Cerebellar nuclear complex (tissue), 1 donor: ENCODE measurements at regions not wholly inside any gene's neighbourhood (a gene's known extent, or its start where the extent isn't known, plus 50 kb on each side); places are given as distances from the start of the nearest gene placed in this dataset.

Experiments used
- DNase-seq, 2 experiments: peaks; one replicate each; lab custom pipeline; 2025; lab: John Stamatoyannopoulos, UW

DNA sequence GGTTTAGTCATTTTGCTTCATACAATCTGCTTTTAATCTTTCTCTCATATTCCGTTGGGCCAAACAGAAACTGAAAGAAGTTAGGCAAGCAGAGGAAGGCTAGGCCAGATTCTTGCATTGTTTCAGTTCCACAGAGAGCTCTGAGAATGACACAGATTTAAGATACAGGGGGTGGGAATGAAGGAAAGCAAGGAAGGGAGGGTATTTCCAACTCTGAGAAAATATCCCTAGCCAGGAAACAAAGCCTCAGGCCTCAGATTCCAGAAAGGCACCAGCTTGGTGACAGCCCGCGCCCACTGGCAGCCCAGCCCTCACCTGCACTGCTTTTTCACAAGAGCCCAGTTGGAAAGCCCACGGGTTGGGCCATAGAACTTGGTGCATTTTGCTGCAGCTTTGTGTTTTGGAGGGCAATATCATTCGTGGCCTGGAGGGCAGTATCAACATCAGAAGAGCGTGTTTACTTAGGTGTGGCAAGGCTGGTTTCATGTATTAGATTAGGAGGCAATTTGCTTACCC, 63.5 kb downstream of the ENC1 start:
- DNase-seq = no peak

DNA sequence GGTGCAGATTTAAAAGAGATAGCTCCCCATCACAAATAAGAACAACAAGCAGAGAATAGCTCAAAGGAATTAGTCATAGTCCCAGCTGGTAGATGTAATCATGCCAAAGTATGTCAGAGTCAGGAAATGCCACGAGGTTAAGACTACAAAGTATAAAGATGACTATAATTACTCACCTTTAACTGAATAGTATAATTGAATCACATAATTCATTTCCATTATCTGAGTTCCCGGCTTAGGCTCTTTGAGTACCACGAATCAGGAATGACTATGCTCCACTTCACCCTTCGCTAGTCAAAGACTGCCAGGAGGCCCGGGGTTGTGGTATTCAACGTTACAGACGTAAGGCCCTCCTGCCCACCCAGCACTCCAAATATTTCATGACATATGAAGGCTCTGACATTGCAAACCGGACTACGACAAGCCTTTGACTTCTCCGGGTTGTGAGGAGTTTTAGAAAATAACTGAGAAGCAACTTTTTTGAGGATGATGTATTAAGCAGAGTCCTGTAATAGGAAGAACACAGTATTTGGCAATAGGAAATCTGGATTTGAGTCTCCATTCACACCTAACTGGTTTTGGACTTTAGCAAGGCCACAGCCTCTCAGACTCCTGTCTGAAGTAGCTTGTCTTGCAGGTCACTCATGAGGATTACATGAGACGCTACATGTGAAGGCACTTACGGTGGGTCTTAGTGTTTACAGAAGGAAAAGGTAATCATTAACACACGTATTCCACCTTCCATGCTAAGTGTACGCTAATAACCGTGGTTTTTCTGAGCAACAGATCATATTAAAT, 64.6 kb downstream of the ENC1 start:
- DNase-seq = no peak

DNA sequence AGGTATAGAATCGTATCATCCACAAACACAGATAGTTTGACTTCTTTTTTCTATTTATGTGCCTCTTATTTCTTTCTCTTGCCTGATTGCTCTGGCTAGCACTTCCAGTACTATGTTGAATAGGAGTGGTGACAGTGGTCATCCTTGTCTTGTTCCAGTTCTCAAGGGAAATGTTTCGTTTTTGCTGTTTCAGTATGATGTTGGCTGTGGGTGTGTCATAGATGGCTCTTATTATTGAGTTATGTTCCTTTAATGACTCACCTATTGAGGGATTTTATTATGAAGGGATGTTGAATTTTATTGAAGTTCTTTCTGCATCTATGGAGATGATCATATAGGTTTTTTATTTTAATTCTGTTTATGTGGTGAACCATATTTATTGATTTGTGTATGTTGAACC, 70.3 kb downstream of the ENC1 start:
- DNase-seq = no peak

- no peak for DNase-seq
Observed at GRCh38 chr5:74567411-74567995, 73.0 kb downstream of the ENC1 start.

- no peak for DNase-seq
Observed at GRCh38 chr5:74562122-74562521, 78.4 kb downstream of the ENC1 start.

DNA sequence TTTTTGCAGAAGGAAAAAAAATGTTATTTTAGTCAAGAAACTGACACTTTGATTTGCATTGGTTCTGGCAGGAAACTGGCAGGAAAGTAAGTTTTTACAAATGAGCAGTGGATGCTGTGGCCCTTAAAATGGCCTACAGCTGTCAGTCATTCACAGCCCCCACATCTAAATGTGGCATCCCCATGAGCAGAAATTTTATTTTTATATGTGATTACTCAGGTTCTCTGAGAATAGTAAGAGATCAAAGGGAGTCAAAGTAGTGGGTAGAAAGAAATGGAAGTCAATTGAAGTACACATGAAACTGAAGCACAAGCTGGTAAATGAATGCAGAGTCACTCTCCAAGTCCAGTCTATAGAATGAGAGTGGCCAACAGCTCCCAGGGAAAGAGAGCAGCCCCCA, 80.3 kb downstream of the ENC1 start:
- DNase-seq = no peak

- no peak for DNase-seq
Observed at GRCh38 chr5:74556631-74557595, 83.6 kb downstream of the ENC1 start.

DNA sequence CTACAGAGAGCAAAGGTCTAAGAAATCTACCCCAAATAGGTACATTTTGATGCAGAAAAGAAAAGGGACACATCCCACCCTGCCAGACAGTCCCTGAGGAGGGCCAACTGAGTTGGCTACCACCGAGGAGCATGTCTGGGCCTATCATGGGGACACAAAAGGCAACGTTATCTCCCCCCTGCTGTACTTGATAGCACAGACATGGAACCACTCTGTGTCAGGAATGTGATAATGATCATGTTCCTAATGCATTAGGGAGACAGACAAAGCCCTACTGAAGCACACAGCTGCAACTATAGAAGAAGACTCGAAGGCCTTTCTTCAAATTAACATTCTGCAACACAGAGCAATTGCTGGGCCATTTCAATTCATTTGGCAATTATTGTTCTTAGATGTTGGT, 84.5 kb downstream of the ENC1 start:
- DNase-seq = no peak

DNA sequence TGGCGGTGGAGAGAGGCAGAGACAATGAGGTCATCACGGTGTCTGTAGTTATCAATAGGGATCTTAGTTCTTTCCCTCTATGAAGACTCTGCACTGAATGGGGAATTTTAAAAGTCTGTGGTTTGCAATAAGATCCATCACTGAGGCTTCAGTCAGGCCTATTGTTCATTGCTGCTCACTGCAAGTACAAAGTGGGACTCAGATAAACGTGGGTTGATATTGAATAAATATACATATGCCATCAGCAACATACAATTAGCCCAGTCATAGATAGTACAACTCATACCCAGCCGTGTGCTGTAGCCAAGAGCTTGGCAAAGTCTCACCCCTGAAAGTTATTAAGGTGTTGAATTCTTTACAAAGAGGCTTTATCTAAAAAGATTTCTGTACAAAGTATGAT, 88.4 kb downstream of the ENC1 start:
- DNase-seq = no peak

DNA sequence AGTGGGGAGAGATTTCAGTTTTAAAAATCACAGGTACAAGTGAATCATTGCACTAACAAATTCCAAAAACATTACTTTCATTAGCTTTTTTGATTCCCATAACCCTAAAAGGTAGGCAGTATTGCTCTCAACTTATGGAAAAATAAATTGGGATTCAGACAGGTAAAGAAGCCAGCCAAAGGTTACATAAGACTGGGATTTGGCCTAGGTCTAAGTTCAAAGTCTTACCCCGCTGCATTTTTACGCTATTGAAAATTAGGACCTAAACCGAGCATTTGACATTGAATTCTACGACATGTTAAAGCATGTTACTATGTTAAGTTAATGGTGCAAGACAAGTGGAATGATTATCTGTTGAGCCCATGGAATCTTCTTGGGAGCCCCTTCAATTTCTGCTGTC, 89.6 kb downstream of the ENC1 start:
- no peak for DNase-seq

- no peak for DNase-seq
Observed at GRCh38 chr5:74549384-74549783, 91.1 kb downstream of the ENC1 start.

DNA sequence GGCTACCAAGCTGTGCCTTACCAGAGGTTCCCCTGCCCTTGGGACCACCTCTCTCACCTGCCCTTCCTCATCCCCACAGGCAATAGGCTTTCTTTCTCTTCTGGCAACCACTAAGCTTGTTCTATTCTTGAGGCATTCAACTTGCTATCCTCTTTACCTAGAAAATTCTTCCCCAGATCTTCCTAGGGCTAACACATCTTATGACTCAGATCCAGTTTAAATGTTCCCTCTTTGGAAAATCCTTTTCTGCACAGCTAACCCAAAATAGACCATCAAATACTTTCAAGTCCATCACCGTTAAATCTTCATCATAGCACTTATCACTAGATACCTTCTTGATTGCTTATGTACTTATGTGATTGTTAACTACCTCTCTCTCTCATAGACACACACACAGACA, 93.7 kb downstream of the ENC1 start:
- DNase-seq = no peak

GRCh38 chr5:74544811-74545210, 95.7 kb downstream of the ENC1 start:
- DNase-seq = no peak

GRCh38 chr5:74543162-74543995, 97.1 kb downstream of the ENC1 start:
- no peak for DNase-seq

GRCh38 chr5:74542482-74542881, 98.0 kb downstream of the ENC1 start:
- no peak for DNase-seq

GRCh38 chr5:74541381-74541781, 99.1 kb downstream of the ENC1 start:
- no peak for DNase-seq

GRCh38 chr5:74540622-74541021, 99.9 kb downstream of the ENC1 start:
- DNase-seq = no peak

GRCh38 chr5:74539986-74540385, 100.5 kb downstream of the ENC1 start:
- no peak for DNase-seq

- no peak for DNase-seq
Observed at GRCh38 chr5:74538206-74538661, 102.3 kb downstream of the ENC1 start.

DNA sequence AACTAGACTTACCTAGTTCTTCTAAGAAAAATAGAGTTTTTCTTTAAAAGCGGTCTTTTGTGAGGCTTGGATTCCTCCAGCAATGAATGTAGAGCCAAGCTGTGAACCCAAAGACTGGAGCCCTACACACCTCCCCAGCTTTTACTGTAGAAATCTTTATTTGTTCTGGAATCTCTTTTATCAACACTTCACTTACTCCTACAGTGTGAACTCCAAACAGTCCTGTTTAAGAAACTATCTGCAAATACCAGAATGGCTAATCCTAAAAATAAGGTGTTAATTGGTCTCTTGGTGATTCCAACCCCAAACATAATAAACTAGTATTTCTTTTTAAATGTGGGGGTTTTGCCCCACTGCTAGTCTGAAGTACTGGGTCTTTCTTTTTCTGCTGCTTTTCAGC, 103.9 kb downstream of the ENC1 start:
- no peak for DNase-seq

DNA sequence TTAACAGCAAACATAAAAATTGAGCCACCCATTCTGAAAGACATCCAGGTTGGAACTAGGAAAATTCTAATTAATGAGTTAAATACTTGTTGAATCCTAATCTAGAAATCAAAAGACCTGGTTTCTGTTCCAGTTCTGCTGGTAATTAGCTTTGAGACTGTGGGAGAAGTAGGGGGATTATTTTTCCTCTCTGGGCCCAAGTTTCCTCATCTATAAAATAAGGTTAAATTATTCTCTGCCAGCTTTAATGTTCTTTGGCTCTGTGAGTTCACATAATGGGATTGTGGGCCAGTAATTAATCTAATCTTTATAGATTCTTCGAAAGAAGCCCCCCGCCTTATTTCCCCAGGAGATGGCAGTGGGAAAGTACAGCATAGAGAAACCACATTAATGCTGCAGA, 104.6 kb downstream of the ENC1 start:
- no peak for DNase-seq
